ENCODE measurements at regions not wholly inside any gene's neighbourhood (a gene's known extent, or its start where the extent isn't known, plus 50 kb on each side); places are given as distances from the start of the nearest gene placed in this dataset.

GRCh38 chr7:144982133-144982532, 146.3 kb upstream of the TPK1 start:
- TF ChIP-seq CTCF (IDR thresholded peaks at IDR 0.05; ENCODE audit: low read length), result no peak
- TF ChIP-seq EZH2 (IDR thresholded peaks at IDR 0.05; ENCODE audit: borderline replicate concordance, low read length), result no peak
- Histone ChIP-seq H3K27me3 (ENCODE audit: insufficient read depth, low read length) (no peaks in the 10 kb centered on the region), H2AFZ (ENCODE audit: low read length) (no peak overlapping the region), H3K9me2 (ENCODE audit: low read depth, low read length) (no peaks in the 10 kb centered on the region), H3K4me2 (ENCODE audit: low read length) (no peak overlapping the region), H4K20me1 (ENCODE audit: insufficient read depth, low read length) (no peaks in the 10 kb centered on the region), H3K4me1 (ENCODE audit: insufficient read depth, low read length, severe bottlenecking) (no peaks in the 10 kb centered on the region), H3K79me2 (ENCODE audit: insufficient read depth, low read length) (no peaks in the 10 kb centered on the region), H3K4me3 (ENCODE audit: low read depth, low read length, poor library complexity, severe bottlenecking) (no peak overlapping the region), H3K36me3 (ENCODE audit: insufficient read depth, low read length) (no peaks in the 10 kb centered on the region), H3F3A (ENCODE audit: insufficient read depth, low read length) (no peaks in the 10 kb centered on the region), H3K9ac (ENCODE audit: low read length) (no peak overlapping the region), H3K27ac (ENCODE audit: low read depth, low read length, poor library complexity, severe bottlenecking) (no peak overlapping the region), H3K9me3 (ENCODE audit: low read length) (no peaks in the 10 kb centered on the region)

- no peak overlapping the region for H3K4me3 ChIP-seq (ENCODE audit: low read depth, low read length, poor library complexity, severe bottlenecking)
- H2AFZ ChIP-seq (ENCODE audit: low read length), result no peak overlapping the region
- H3K9me3 ChIP-seq (ENCODE audit: low read length), result no peaks in the 10 kb centered on the region
- no peaks in the 10 kb centered on the region for H4K20me1 ChIP-seq (ENCODE audit: insufficient read depth, low read length)
- H3K9me2 ChIP-seq (ENCODE audit: low read depth, low read length), result no peaks in the 10 kb centered on the region
- no peak overlapping the region for H3K27ac ChIP-seq (ENCODE audit: low read depth, low read length, poor library complexity, severe bottlenecking)
- H3F3A ChIP-seq (ENCODE audit: insufficient read depth, low read length), result no peaks in the 10 kb centered on the region
- H3K4me1 ChIP-seq (ENCODE audit: insufficient read depth, low read length, severe bottlenecking), result no peaks in the 10 kb centered on the region
- TF ChIP-seq EZH2 (IDR thresholded peaks at IDR 0.05; ENCODE audit: borderline replicate concordance, low read length) (no peak), CTCF (IDR thresholded peaks at IDR 0.05; ENCODE audit: low read length) (no peak)
- no peak overlapping the region for H3K9ac ChIP-seq (ENCODE audit: low read length)
- H3K27me3 ChIP-seq (ENCODE audit: insufficient read depth, low read length), result no peaks in the 10 kb centered on the region
- H3K36me3 ChIP-seq (ENCODE audit: insufficient read depth, low read length), result no peaks in the 10 kb centered on the region
- H3K79me2 ChIP-seq (ENCODE audit: insufficient read depth, low read length), result no peaks in the 10 kb centered on the region
- H3K4me2 ChIP-seq (ENCODE audit: low read length), result no peak overlapping the region
These were observed 140.0 kb upstream of the TPK1 start for GRCh38 chr7:144975882-144976281.

- Histone ChIP-seq H3K4me2 (ENCODE audit: low read length) (no peak overlapping the region), H2AFZ (ENCODE audit: low read length) (no peak overlapping the region), H3F3A (ENCODE audit: insufficient read depth, low read length) (no peaks in the 10 kb centered on the region), H3K9me3 (ENCODE audit: low read length) (no peaks in the 10 kb centered on the region), H3K4me1 (ENCODE audit: insufficient read depth, low read length, severe bottlenecking) (no peaks in the 10 kb centered on the region), H3K79me2 (ENCODE audit: insufficient read depth, low read length) (no peaks in the 10 kb centered on the region), H3K27me3 (ENCODE audit: insufficient read depth, low read length) (no peaks in the 10 kb centered on the region), H3K4me3 (ENCODE audit: low read depth, low read length, poor library complexity, severe bottlenecking) (no peak overlapping the region), H3K27ac (ENCODE audit: low read depth, low read length, poor library complexity, severe bottlenecking) (no peak overlapping the region), H3K36me3 (ENCODE audit: insufficient read depth, low read length) (no peaks in the 10 kb centered on the region), H3K9ac (ENCODE audit: low read length) (no peak overlapping the region), H3K9me2 (ENCODE audit: low read depth, low read length) (no peaks in the 10 kb centered on the region), H4K20me1 (ENCODE audit: insufficient read depth, low read length) (no peaks in the 10 kb centered on the region)
- no peak for TF ChIP-seq CTCF (IDR thresholded peaks at IDR 0.05; ENCODE audit: low read length)
- no peak for TF ChIP-seq EZH2 (IDR thresholded peaks at IDR 0.05; ENCODE audit: borderline replicate concordance, low read length)
These were observed 133.9 kb upstream of the TPK1 start for GRCh38 chr7:144969787-144970186.

Measured in OCI-LY1 (cell line).